Left ventricle myocardium inferior (tissue), 1 donor: ENCODE measurements at regions not wholly inside any gene's neighbourhood (a gene's known extent, or its start where the extent isn't known, plus 50 kb on each side); places are given as distances from the start of the nearest gene placed in this dataset.

Experiments
- DNase-seq: peaks from one replicate; pipeline ENCODE4 v3.0.0-alpha.2; 2020
- H3K27ac ChIP-seq: fragments of 200-600 bp; replicated peaks from 2 replicates; pipeline ENCODE4 v1.8.0; 2021
- H3K27me3 ChIP-seq: fragments of 200-600 bp; 2 replicates; pipeline ENCODE4 v1.8.0; 2021; ENCODE audit warnings: low read depth
- H3K36me3 ChIP-seq: fragments of 200-600 bp; 2 replicates; pipeline ENCODE4 v1.8.0; 2021
- H3K4me1 ChIP-seq: fragments of 200-600 bp; 2 replicates; pipeline ENCODE4 v1.8.0; 2021
- H3K4me3 ChIP-seq: fragments of 200-600 bp; 2 replicates; pipeline ENCODE4 v1.8.0; 2021; ENCODE audit warnings: mild to moderate bottlenecking, moderate library complexity
- H3K9me3 ChIP-seq: fragments of 200-600 bp; replicated peaks from 2 replicates; pipeline ENCODE4 v1.8.0; 2021
- CTCF ChIP-seq: fragments of 200-600 bp; IDR thresholded peaks from 2 replicates; pipeline ENCODE4 v1.8.0; 2021; ENCODE audit warnings: antibody characterized with exemption, mild to moderate bottlenecking, borderline replicate concordance
- intact Hi-C: fragments of 100-400 bp; cut with micrococcal nuclease; formaldehyde crosslinking; loops from one replicate; pipeline ENCODE4 v1.11.0; 2022
- donor health status: DM: no; HTN: yes; CAD: no; lungs with severe emphysema.

GRCh38 chr12:73390261-73390660 lies 1118.1 kb downstream of the TRHDE start:
- Histone ChIP-seq H3K27ac (no peak overlapping the region), H3K9me3 (peaks cover 5% of the 10 kb centered on the region), H3K36me3 (no peaks in the 10 kb centered on the region), H3K4me1 (no peaks in the 10 kb centered on the region), H3K27me3 (no peaks in the 10 kb centered on the region), H3K4me3 (no peak overlapping the region)
- no peak for DNase-seq
- intact Hi-C loops = no loop called here
- TF ChIP-seq CTCF = no peak

DNA sequence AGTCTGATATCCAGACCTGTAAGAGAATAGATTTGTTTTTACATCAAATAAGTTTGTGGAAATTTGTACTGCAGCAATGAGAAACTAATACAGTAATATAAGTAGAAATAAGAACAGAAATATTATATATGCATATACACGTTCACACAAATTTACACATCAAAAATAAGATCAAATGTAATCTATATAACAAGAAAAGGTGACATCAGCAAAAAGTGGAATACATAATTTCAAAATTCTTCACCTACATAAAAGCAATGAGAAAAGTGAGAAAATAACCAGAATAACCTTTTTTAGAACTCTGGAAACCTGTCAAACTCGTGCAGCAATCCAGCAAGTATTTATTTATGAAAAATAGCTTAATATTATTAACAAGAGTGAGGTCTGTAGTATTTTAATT lies 1124.6 kb upstream of the ATXN7L3B start:
- DNase-seq = no peak
- TF ChIP-seq CTCF = no peak
- H3K4me3 ChIP-seq = no peak overlapping the region
- intact Hi-C loops = no loop called here
- H3K36me3 ChIP-seq = no peaks in the 10 kb centered on the region
- H3K4me1 ChIP-seq = no peaks in the 10 kb centered on the region
- peaks cover 71% of the 10 kb centered on the region for H3K9me3 ChIP-seq
- no peaks in the 10 kb centered on the region for H3K27me3 ChIP-seq
- H3K27ac ChIP-seq = no peak overlapping the region

DNA sequence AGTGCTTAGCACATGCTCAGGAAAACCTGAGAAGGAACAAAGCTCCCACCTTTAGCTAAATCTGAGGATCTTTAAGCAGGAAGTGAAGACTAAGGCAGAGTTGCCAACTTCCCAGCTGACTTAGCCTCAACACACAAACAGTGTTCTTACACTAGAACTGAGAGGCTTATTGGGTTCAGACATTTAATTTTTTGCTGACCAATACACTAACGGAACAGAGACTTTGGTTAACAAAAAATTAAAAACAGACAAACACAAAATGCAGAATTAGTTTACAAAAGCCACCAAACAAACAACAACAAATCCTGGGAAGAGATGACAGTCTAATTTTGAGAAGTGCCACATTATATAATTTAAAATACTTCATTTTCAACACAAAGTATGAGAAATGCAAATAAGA lies 1123.7 kb upstream of the ATXN7L3B start:
- intact Hi-C loops = no loop called here
- Histone ChIP-seq H3K27me3 (no peaks in the 10 kb centered on the region), H3K4me3 (no peak overlapping the region), H3K4me1 (no peaks in the 10 kb centered on the region), H3K9me3 (peaks cover 71% of the 10 kb centered on the region), H3K36me3 (no peaks in the 10 kb centered on the region), H3K27ac (no peak overlapping the region)
- DNase-seq = no peak
- no peak for TF ChIP-seq CTCF

DNA sequence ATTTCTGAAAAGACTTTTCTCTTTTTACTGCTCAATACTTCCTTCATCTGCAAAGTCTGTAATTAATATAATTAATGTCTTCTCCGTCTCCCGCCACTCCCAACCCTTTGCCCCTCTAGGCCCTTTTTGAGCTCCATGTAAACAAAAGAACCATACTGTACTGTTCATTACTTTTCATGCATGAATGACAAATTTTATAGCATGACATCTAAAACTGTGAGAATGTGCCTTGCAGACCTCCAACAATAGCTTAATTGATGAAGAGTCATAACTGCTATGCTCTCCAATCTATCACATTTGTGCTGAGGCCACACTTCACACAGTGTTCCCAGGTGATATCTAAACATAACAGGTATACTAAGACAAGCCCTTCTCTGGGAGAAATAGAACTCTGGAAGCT lies 1122.7 kb upstream of the ATXN7L3B start:
- Histone ChIP-seq H3K4me3 (no peak overlapping the region), H3K27me3 (no peaks in the 10 kb centered on the region), H3K27ac (no peak overlapping the region), H3K36me3 (no peaks in the 10 kb centered on the region), H3K9me3 (peaks cover 63% of the 10 kb centered on the region), H3K4me1 (no peaks in the 10 kb centered on the region)
- no peak for TF ChIP-seq CTCF
- no peak for DNase-seq
- intact Hi-C loops = no loop called here

DNA sequence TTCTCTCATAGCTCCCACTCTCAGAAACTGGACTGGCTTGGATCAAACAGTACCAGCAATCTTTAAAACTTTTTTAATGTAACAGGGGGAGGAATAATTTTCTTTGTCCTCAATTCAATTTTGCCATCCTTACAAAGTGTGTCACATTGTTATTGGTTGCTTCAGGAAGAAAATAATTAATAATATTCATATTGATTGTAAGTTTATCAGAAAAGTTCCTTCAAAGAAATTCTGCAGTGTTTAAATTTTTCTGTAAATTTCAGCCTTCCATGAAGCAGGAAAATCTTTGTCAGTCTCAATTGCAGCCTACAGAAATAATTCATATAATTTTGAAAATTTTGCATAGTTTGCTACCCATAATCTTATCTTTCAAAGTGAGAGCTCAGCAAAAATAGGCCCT lies 1119.1 kb upstream of the ATXN7L3B start:
- Histone ChIP-seq H3K9me3 (peaks cover 40% of the 10 kb centered on the region), H3K4me3 (no peak overlapping the region), H3K27me3 (no peaks in the 10 kb centered on the region), H3K36me3 (no peaks in the 10 kb centered on the region), H3K4me1 (no peaks in the 10 kb centered on the region), H3K27ac (no peak overlapping the region)
- intact Hi-C loops = no loop called here
- DNase-seq = no peak
- TF ChIP-seq CTCF = no peak

DNA sequence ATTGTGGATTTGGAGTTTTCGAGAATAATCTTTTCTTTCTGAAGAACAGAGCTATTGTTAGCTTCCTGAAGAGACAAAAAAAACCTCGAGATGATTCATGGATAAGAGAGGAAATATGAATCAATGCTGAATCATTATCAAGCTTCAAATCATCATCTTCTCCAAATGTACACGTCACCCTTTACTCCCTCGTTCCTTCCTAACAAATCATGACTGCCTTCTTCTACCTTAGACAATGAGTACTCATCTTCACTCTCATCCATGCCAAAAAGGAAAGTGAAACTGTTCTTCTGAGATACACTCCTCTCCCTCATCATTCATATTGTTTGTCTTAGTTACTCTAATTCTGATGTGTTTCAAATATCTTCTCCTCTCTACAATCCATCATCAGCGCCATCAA lies 1115.8 kb upstream of the ATXN7L3B start:
- Histone ChIP-seq H3K9me3 (peaks cover 31% of the 10 kb centered on the region), H3K27ac (no peak overlapping the region), H3K4me3 (no peak overlapping the region), H3K4me1 (no peaks in the 10 kb centered on the region), H3K36me3 (no peaks in the 10 kb centered on the region), H3K27me3 (no peaks in the 10 kb centered on the region)
- TF ChIP-seq CTCF = no peak
- no peak for DNase-seq
- intact Hi-C loops = no loop called here
